ENCODE measurements at regions not wholly inside any gene's neighbourhood (a gene's known extent, or its start where the extent isn't known, plus 50 kb on each side); places are given as distances from the start of the nearest gene placed in this dataset.
"Not testable (repeated sequence)": the region's sequence is repeated elsewhere in the genome, so short reads cannot be mapped to it uniquely, and the experiment has no call there.

GRCh38 chr6:161657-162056 lies 130.6 kb upstream of the DUSP22 start:
- H3K9me3 Mint-ChIP-seq (ENCODE audit: unreplicated experiment); H3K27me3 Mint-ChIP-seq (ENCODE audit: unreplicated experiment); DNase-seq; H3K36me3 Mint-ChIP-seq (ENCODE audit: unreplicated experiment); H3K27ac Mint-ChIP-seq (ENCODE audit: unreplicated experiment); H3K4me1 Mint-ChIP-seq (ENCODE audit: low read depth, unreplicated experiment); H3K4me3 Mint-ChIP-seq (ENCODE audit: unreplicated experiment): not testable (repeated sequence)

- H3K4me3 Mint-ChIP-seq (ENCODE audit: unreplicated experiment): no peak overlapping the region
- TF ChIP-seq CTCF (IDR thresholded peaks at IDR 0.05; ENCODE audit: partially characterized antibody, unreplicated experiment): no peak
- H3K36me3 Mint-ChIP-seq (ENCODE audit: unreplicated experiment): no peaks in the 10 kb centered on the region
- H3K4me1 Mint-ChIP-seq (ENCODE audit: low read depth, unreplicated experiment): no peaks in the 10 kb centered on the region
- DNase-seq: no peak
- H3K9me3 Mint-ChIP-seq (ENCODE audit: unreplicated experiment): peaks cover 1% of the 10 kb centered on the region
- no peak overlapping the region for H3K27ac Mint-ChIP-seq (ENCODE audit: unreplicated experiment)
- no peaks in the 10 kb centered on the region for H3K27me3 Mint-ChIP-seq (ENCODE audit: unreplicated experiment)
These were observed 127.6 kb upstream of the DUSP22 start for GRCh38 chr6:164720-165119.

GRCh38 chr6:165263-165662 lies 127.0 kb upstream of the DUSP22 start:
- Mint-ChIP-seq H3K4me1 (ENCODE audit: low read depth, unreplicated experiment) (no peaks in the 10 kb centered on the region), H3K9me3 (ENCODE audit: unreplicated experiment) (peaks cover 1% of the 10 kb centered on the region), H3K4me3 (ENCODE audit: unreplicated experiment) (no peak overlapping the region), H3K27me3 (ENCODE audit: unreplicated experiment) (no peaks in the 10 kb centered on the region), H3K27ac (ENCODE audit: unreplicated experiment) (no peak overlapping the region), H3K36me3 (ENCODE audit: unreplicated experiment) (no peaks in the 10 kb centered on the region)
- TF ChIP-seq CTCF (IDR thresholded peaks at IDR 0.05; ENCODE audit: partially characterized antibody, unreplicated experiment): no peak
- DNase-seq: no peak

GRCh38 chr6:165906-166305 lies 126.4 kb upstream of the DUSP22 start:
- no peak for DNase-seq
- H3K9me3 Mint-ChIP-seq (ENCODE audit: unreplicated experiment): peaks cover 1% of the 10 kb centered on the region
- no peaks in the 10 kb centered on the region for H3K36me3 Mint-ChIP-seq (ENCODE audit: unreplicated experiment)
- no peak for TF ChIP-seq CTCF (IDR thresholded peaks at IDR 0.05; ENCODE audit: partially characterized antibody, unreplicated experiment)
- no peaks in the 10 kb centered on the region for H3K27me3 Mint-ChIP-seq (ENCODE audit: unreplicated experiment)
- H3K4me1 Mint-ChIP-seq (ENCODE audit: low read depth, unreplicated experiment): no peaks in the 10 kb centered on the region
- no peak overlapping the region for H3K4me3 Mint-ChIP-seq (ENCODE audit: unreplicated experiment)
- H3K27ac Mint-ChIP-seq (ENCODE audit: unreplicated experiment): no peak overlapping the region

- H3K36me3 Mint-ChIP-seq (ENCODE audit: unreplicated experiment): no peaks in the 10 kb centered on the region
- no peak overlapping the region for H3K27ac Mint-ChIP-seq (ENCODE audit: unreplicated experiment)
- no peaks in the 10 kb centered on the region for H3K4me1 Mint-ChIP-seq (ENCODE audit: low read depth, unreplicated experiment)
- no peaks in the 10 kb centered on the region for H3K9me3 Mint-ChIP-seq (ENCODE audit: unreplicated experiment)
- no peak overlapping the region for H3K4me3 Mint-ChIP-seq (ENCODE audit: unreplicated experiment)
- DNase-seq: no peak
- TF ChIP-seq CTCF (IDR thresholded peaks at IDR 0.05; ENCODE audit: partially characterized antibody, unreplicated experiment): peak; percentile 82
- H3K27me3 Mint-ChIP-seq (ENCODE audit: unreplicated experiment): no peaks in the 10 kb centered on the region
These were observed 123.3 kb upstream of the DUSP22 start for GRCh38 chr6:168865-169455.

All from glutamatergic neuron (in vitro differentiated cells).